HG03175 (cell line): ENCODE measurements at regions not wholly inside any gene's neighbourhood (a gene's known extent, or its start where the extent isn't known, plus 50 kb on each side); places are given as distances from the start of the nearest gene placed in this dataset.

Source experiments
- ATAC-seq: cut with Tn5 transposase; IDR thresholded peaks from one replicate; pipeline ENCODE4 v1.9.1; 2021; ENCODE audit warnings: mild to moderate bottlenecking, moderate library complexity; ENCODE audit not compliant: unreplicated experiment

GRCh38 chr1:162924179-162924578, 63.2 kb upstream of the CCDC190 start:
- no peak for ATAC-seq

GRCh38 chr1:162922201-162922600, 61.2 kb upstream of the CCDC190 start:
- no peak for ATAC-seq

DNA sequence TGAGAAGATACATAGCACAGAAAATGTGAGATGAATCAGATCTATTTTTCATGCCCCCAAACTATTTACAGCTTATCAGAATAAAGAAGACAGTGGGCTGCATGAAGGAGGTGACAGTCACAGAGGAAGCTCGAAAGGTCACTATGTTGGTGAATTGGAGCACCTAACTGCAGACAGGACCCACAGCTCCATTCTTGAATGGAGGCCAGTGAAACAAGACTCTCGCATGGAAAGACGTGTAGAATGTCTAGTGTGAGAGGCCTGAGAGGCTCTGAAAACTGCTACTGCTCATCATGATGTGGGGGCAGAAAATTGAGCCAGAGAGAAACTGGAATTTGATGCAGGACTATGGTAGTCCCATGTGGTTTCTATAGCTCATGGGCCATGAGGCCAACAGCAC, 60.3 kb upstream of the CCDC190 start:
- no peak for ATAC-seq

GRCh38 chr1:162919034-162919433, 58.1 kb upstream of the CCDC190 start:
- no peak for ATAC-seq

- no peak for ATAC-seq
These were observed 57.3 kb upstream of the CCDC190 start for GRCh38 chr1:162918151-162918754.

DNA sequence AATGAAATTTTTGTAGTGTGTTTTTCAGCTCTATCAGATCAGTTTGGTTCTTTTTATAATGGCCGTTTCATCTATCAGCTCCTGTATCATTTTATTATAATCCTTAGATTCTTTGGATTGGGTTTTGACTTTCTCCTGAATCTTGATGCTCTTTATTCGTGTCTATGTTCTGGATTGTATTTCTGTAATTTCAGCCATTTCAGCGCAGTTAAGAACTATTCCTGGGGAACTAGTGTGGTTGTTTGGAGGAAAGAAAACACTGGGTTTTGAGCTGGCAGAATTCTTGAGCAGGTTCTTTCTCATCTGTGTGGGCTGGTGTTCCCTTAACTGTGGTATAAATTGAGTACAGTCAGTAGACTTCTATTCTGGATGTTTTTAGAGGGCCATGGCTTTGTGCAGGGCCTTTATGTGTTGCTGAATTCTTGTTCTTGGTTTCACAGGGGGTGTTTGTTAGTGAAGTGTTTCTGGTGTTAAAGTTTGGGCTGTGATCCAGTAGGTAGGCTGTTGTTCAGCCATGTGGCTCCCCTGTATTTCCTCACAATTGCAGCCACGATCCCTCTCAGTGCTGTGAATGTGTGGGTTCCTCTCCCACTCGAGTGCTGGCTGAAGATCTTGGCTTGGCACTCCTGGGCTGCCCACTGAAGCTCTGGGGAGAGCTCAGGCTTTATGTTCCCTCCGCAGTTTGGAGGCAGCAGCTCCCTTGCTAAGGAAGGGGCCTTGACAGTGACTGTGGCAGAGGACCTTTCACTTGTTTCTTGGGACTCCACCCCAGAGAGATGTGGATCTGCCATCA, 56.0 kb upstream of the CCDC190 start:
- ATAC-seq: no peak

DNA sequence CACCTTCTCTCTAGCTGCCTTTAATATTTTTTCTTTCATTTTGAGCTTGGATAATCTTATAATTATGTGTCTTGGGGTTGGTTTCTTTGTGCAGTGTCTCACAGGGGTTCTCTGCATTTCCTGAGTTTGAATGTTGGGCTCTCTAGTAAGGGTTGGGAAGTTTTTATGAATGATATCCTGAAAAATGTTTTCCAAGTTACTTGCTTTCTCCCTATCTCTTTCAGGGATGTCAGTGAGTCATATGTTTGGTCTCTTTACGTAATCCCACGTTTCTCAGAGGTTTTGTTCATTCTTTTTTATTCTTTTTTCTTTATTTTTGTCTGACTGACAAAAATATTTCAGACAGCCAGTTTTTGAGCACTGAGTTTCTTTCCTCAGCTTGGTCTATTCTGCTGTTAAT, 55.4 kb upstream of the CCDC190 start:
- no peak for ATAC-seq

- ATAC-seq: no peak
These were observed 53.6 kb upstream of the CCDC190 start for GRCh38 chr1:162914601-162915000.

DNA sequence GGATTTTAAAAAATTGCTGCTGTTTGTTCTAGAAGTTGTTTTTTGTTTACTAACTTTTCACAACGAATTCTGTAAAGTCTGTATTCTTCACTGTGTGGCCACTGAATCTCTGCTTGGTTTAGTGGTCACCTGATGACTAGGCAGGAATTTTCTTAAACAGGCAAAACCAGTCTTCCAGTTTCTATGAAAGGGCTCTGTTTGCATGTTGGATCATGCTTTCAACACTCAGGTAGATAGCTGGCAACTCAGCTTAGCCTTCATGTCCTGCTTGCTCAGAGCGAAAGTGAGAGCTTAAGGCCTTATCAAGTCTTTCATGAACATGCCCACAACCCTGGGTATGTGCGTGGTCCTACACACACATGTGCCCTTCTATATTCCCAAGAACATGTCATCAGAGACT, 52.4 kb upstream of the CCDC190 start:
- no peak for ATAC-seq

DNA sequence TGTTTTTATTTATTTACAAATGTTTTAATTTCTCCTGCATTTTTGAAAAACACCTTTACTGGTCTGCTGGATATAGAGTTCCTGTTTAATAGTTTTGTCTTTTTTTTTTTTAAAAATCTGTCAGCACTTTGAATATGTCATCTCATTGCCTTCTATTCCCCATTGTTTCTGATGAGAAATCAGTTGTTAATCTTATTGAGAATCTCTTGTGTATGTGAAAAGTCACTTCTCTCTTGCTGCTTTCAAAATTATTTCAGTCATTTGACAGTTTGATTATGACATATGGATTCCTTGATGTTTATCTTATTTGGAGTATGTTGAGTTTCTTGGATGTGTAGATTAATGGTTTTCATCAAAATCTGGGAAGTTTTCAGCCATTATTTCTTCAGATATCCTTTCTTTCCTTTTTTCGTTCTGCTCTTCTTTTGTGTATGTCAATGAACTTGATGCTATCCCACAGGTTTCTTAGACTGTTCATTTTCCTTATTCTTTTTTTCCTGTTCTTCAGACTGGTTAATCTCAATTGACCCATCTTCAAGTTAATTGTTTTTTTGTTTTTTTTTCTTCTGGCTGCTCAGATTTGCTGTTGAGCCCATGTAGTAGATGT, 51.2 kb upstream of the CCDC190 start:
- ATAC-seq: no peak
